HUDEP-2 (cell line): ENCODE measurements at regions not wholly inside any gene's neighbourhood (a gene's known extent, or its start where the extent isn't known, plus 50 kb on each side); places are given as distances from the start of the nearest gene placed in this dataset.

Source experiments
- DNase-seq, 76 experiments: peaks; one replicate each; lab custom pipeline; 2025; ENCODE audit not compliant: unreplicated experiment in 76 of 76; lab: John Stamatoyannopoulos, UW

DNA sequence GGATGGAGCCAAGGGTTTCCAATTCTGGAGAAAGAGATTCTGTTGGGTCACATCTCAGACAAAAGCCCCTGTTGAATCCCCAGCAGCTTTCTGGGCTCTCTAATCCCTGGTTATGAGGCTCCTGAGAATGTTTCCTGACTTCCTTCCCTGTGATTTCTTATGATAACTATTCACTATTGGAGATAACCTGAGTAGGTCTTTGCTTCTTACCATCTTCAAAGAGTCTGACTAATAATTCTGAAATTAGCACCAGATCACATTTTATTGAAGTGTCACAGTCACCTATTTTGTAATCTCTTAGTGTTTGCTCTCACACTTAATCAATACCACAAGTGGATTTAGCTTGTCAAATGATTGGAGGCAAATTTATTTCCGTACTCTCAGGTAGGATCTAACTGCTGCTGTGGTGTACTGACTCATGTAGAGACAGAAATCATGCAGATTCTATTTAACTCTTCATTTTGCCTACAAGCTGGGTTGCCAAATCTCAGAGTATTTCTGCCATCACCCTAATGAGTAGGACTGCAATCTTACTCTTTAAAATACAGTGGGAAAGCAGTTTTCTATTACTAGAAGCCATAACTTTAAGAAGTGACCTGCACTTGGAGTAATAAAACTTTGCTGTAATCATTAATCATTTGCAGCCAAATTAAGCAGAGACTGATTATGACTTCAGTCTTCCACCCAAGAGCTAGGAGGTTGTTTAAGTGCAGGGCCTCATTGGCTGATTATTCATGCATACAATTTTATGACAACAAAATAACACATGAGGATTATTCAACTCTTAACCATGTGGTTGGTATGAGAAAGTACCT, 422.1 kb downstream of the EPM2A start:
- DNase-seq, result no peak

DNA sequence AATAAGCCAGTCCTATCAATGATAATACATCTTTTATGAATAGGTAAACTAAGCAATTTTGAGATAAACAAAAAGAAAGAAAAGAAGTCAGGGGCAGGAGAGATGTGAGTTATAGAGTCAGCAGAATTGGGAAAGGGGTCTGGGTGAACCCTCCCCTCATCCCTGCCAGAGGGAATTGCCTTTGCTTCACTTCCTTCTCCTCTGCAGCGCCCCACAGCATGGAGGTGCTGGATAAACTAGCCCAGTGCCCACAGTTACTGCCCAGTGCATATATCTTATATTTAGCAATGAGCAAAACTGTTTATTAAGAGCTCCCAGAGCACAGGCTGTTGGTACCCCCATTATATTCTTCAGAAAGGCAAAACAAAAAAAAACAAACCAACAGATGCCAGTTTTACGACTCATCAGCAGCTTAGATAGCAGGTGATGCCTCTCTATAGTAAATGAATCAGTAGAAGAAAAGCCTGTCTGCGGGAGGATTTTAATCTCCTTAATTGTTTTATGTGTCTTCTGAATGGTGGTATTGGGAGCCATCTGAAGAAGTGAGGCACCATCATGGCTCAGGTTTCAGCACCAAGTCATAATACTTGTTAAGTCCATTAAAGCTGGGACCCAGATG, 419.2 kb downstream of the EPM2A start:
- no peak for DNase-seq

DNA sequence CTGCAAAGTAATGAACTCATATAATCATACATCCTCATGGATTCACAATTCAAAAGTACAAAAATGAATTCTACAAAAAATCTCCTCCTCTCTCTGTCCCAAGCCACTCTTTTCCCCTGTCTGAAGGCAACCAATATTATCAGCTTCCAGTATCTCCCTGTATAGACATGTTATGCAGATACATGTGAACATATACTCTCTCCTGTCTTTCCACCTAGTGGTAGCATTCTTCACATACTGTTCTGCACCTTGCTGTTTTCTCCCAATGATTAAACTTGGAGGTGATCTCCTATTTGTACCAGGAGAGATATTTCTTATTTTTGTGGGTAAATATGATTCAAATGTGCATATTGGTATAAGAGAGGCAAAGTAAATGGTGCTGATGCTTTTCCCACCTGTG, 416.4 kb downstream of the EPM2A start:
- DNase-seq, result no peak

DNA sequence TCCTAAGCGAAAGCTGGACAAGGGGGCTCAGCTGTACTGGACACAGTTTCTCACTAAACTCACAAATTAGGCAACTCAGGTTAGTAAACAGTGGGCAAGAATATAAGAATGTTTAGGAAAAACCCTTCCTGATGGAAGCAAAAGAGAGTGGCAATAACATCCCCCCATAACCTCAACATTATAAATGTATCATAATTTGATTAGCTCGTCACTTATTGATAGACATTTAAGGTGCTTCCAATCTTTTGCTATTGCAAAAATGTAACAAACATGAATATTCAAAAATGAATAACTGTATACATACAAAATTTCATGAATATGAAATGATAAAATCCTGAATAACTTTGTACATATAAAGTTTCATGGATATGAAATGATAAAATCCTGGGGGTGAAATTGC, 415.7 kb downstream of the EPM2A start:
- no peak for DNase-seq

DNA sequence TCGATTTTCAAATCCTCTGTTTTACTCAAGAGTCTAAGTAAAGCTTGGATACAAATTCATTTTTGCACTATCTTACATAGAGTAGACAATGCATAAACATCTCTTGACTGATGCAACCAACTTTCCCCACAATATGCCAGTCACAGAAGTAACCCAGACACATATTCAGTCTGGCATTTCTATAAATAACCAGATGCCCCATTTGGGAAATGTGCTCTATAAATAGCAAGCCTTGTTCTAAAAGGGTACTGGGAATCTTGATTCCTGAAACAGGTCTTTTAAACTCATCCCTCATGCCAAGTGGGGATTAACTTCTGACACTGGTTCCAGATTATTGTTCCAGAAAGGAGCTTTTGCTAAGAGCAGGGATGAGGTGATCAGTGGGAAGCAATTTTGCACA, 411.7 kb downstream of the EPM2A start:
- DNase-seq, result no peak

DNA sequence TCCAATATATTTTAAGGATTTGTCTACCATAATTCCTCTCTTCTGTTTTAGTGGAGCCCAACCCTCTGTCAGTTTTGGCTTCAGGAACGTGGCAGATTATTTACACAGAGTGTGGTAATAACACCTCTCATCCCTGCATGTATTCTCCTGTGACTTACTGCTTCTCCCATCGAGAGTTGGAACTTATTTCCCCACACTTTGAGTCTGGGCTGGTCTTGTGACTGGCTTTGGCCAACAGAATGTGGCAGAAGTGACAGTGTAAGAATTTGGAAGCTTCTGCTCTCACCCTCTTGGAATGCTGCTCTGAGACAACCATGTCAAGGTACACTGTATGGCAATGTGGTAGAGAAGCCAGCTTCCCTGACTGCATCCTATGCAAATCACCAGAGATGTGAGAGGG, 407.7 kb downstream of the EPM2A start:
- no peak for DNase-seq

DNA sequence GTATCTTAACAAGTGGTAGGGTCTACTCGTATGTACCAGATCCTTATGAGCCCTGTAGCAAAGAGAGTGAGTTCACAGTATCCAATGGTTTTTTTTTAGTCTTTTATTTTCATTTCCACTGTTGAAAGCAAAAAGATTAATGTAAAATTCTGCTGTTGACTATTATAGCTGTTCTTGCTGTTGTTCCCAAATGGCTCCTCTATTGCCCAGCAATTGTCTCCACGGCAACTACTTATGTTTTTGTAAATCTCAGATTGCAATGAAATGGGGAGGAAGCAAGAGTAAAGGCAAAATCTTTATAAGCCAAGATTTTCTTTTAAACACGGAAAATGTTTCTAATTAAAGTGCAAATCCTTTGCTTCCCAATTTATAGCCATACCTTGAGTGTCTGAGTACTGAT, 406.1 kb downstream of the EPM2A start:
- DNase-seq, result no peak

DNA sequence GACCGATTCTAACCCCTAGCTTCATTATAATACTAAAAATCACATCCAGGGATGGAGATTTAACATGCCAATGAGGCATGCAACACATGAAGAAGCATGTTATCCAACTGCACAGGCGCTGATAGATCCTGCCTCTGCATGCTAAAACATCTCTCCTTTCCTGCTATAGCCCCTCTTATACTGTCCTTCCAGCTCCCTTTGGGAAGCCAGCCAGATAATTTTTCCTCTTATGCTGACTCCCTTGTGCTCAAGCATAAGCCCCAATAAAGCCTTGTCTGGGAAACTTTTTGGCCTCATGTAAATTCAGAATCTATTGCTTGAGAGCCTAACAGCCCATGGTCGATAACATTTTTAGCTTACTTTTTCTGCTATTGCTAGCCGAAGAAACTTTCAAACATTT, 404.3 kb downstream of the EPM2A start:
- DNase-seq, result no peak

DNA sequence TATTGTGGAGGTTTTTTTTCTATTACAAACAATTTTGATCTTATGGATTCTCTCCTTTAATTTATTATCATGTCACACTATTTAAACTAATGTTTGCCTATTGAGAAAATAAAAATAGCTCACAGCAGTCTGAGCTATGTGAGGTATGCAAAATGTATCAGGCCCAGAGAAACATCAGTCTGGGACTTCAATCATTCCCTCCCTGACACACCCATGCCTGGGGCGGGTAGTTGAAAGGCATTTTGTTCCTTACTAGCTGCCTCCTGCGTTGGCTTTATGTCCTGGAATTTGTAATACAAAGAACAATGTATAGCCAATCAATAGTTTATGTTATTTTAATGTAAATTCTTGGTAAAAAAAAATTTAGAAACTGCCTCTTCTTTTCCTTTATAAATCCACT, 403.3 kb downstream of the EPM2A start:
- no peak for DNase-seq

DNA sequence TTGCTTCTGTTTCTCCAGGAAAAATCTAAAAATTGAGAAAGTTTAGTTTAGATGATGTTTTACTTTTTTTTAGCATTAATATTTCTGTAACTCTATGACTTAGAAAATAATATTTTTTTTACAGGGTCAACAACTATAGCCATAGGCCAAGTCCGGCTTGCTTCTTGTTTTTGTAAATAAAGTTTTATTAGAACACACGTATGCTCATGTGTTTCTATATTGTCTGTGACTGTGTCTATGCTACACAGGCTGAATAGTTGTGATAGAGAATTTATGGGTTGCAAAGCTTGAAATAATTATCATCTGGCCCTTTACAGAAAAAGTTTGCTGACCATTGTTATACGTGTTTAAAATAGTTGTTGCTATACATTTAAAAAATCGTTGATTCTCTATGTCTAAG, 399.2 kb downstream of the EPM2A start:
- no peak for DNase-seq

DNA sequence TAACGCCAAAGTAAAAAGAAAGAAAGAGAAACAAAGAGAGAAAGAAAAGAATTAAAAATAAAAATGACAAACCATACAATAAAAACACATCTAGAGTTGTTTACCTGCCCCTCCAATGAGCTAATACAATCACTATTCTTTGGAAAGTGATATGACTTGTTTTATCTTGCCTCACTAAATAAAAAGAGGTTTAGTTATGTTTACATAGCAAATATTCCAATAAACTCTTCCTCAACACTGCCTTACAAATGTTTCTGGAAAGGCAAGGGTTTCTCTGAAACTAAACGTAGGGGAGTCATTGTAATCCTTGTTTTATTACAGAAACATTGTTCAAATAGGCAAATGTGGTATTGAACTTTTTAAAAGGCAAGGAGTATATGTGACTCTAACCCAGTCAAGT, 396.2 kb downstream of the EPM2A start:
- no peak for DNase-seq

DNA sequence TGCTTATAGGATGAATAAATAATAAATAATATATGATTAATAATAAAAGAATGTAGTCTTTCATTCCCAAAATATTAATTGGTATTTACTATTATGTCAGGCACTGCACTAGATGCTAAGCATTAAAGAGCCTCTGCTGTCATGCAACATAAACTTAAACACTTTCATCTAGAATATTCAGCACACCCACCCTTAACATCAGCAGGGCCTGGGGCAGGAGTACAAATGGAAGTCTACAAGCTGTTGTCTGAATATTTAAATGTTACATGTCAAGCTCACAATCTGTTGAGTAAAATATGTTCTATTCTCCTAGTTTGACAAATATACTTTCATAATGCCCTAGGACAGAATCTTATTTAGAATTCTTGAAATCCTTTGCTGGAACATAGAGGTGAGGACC, 395.1 kb downstream of the EPM2A start:
- no peak for DNase-seq

DNA sequence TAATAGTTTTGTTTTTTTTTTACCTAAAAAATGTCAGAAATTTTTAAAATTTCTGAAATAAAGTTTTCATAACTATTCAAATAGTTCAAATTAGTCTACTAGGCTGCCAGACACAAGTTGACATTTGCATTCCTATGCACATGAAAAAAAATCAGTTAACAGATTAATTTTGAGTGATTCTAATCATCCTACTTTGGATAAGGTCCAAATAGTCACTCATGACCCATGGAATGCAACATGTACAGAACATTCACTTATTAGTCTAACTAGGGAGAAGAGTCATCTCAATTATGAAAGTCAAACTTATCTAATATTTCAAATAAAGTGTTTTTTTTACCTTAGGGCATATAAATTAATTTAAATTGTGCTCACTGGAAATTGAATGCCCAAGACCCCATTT, 390.2 kb downstream of the EPM2A start:
- DNase-seq, result no peak

DNA sequence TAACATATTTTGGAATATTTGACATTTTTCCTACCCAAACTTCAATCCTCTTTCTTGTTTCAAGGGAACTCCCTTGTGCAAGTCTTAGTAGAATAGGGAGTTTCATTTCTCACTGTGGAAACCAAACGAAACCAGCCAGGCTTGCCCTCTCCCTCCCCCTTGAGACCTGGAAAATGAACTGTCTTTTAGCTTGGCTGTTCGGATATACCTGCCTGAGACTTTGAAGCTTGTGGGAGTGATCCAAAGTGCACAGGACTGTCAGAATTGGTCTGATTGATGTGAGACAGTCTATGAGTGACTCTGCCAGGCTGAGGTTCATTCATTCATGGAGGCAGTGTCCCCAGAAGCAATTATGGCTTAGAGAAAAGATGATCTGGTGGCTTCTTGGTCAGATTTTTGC, 388.1 kb downstream of the EPM2A start:
- DNase-seq, result no peak

DNA sequence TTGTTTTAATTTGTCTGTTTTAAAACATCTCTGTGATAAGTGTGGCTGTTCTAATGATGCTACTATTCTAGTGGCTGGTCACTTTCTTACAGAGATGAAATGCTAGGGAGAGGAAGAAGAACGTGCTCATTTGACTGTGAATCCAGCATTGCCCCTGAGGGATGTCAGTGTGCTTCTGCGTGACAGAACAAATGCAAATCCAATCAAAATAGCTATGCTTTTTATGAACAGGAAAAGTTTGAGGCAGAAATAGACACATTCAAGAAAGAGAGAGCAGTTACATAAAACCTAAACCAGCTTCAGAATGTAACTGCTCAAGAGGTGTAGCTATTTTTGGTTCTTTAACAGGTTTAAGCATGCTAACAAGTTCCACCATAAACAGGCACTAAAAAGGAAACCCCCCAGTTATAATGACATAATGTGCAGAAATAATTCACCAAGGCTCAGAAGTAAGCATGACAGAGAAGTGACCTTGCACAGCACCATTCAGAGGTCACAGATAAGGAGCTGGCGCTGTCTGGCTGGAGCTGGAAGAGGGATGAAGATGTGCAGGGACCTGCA, 385.3 kb downstream of the EPM2A start:
- no peak for DNase-seq

DNA sequence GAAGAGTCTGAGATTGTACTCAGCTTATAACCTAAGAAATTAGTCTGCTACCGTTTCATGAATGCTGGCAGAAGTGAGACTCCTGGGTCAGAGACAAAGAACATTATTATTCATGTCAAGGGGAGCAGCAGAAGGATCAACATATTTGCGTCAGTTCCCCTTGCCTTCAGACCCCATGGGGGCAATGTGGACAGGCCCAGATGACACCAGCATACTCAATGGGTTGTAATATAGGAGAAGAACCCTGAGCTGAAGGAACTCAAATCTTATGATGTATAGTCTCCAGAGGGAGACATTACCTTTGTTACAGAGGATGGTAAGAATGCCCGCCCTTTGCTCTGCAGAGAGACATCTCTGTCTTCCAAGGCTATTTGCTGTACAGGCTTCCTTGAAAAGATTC, 384.4 kb downstream of the EPM2A start:
- DNase-seq, result no peak

DNA sequence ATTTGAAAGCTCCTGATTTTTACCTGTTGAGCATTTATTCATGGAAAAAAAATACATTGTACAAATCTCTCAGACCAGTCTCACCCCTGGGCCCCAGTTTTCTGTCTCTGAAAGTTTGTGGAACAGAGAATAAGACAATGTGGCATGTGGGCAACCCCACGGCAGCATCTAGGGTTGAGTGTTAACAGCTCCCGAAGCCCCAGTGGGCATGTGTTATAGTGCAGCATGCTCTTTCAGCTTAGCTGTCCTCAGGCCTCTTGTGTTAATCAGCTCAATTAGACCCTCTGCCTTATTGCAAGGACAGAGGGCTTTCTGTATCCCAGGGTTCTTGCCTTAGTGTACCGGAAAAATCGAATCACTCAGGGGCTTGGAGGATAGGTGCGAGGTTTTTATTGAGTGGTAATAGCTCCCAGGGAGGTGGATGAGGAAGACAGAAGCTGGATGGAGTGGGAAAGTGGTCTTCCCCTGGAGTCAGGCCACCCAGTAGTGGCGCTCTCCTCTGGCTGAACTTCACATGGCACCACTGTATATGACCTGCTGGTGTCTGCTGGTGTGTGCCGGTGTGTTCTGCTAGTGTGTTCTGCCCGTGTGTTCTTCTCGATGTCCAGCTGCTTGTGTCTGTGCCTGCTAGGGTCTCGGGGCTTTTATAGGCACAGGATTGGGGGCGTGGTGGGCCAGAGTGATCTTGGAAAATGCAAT, 382.8 kb downstream of the EPM2A start:
- no peak for DNase-seq

DNA sequence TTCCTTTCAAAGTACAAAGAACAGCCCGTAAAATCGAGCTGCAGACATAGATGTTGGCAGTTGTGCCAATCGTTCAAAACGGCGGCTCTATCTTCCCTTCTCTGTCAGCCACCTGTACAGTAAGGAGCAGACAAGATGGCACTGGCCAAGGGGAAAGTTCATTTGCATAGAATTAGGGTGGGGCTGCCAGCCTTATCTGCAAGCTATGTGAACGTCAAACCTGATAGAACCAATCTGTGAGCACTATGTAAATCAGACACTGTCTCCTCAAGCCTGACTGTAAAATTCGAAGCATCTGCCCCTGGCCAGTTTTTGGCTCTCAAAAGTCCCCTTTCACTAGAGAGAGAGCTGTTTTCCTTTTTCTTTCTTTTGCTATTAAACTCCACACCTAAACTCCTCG, 374.5 kb downstream of the EPM2A start:
- no peak for DNase-seq

DNA sequence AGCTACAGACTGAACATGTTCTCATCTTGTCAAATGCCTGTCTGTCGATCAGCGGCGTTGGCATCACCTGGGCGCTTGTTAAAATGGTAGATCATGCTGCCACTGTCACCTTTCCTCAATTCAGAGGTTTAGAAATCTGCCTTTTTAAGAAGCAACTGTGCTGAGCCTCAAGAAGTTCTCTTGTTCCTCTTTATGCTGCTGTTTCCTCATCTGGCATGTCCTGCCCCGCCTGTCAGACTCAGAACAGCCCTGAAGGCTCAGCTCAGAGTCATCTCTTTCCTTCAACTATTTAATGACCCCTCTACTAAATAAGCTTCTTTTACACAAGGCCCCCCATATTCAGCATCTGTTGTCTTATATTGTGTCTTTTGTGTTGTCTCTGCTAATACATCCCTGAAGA, 368.2 kb downstream of the EPM2A start:
- DNase-seq, result no peak

DNA sequence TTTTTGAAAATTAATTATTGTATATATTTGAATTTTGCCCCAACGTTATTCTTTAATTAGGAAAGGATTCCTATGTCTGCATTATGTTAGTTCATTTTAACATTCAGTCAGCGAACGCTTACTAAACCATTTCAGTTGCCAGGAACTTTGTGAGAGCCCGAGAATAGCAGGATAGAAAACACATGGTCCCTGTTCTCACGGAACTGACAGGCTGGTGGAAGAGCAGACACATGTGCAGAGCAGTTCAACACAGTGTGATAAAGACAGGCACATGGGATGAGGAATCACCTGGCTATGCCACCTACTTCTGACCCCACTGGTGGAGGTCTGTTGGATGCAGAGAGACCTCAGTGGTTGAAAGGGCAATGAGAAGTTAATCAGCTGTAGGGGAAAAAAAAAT, 367.2 kb downstream of the EPM2A start:
- DNase-seq, result no peak

DNA sequence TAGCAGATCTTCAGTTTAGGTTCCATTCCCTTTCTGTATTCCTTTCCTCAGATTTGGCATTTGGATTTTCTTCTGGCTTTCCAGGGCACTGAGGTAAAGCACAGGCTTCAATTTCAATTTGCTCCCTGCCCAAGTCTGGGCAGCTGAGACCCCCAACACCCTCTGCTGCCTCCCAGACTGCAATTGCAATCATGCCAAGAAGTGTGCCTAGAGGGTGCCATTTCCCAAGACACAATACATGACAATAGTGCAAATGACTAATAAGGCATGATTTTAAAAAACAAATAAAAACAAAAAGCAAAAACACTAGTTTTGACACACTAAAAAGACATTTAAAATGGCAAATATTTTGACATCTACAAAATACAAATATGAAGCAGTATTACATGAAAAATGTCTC, 364.8 kb downstream of the EPM2A start:
- DNase-seq, result no peak

DNA sequence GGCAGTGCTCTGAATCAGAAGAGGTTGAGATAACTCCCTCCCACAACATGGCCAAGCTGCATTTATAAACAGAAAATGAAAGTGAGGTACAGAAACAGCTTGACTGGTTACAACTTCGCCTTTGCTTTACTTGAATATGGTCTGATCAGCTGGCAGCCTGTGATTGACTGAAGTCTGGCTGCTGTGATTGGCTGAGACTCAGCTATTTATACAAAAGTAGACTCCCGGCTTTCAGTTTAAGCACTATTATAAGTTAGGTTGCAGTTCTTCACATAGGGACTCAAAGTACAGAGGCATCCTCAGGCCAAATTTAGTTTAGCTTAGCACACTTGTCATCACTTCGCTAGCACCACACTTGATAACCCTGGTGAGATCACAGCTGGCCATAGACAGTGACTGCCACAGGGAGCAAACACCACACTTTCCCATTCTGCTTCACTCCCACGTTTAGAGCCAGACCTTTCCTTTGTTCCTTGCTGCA, 362.6 kb downstream of the EPM2A start:
- DNase-seq, result no peak
